ENCODE measurements at regions not wholly inside any gene's neighbourhood (a gene's known extent, or its start where the extent isn't known, plus 50 kb on each side); places are given as distances from the start of the nearest gene placed in this dataset.

- ChIA-PET CTCF (no interaction called here), POLR2A (no interaction called here)
- no peak for DNase-seq (ENCODE audit: low read depth)
- no peak for TF ChIP-seq CTCF (IDR thresholded peaks at IDR 0.05; ENCODE audit: insufficient read depth, low read depth, low read length)
- no peaks in the 10 kb centered on the region for H3K36me3 ChIP-seq (ENCODE audit: control insufficient read depth, insufficient read depth, low read length)
- no peak overlapping the region for H3K4me3 ChIP-seq (ENCODE audit: low read depth, low read length)
- H3K27me3 ChIP-seq (ENCODE audit: control insufficient read depth, insufficient read depth, low read length), result no peaks in the 10 kb centered on the region
Measured at GRCh38 chr1:88378560-88378959, 305.5 kb upstream of the PKN2 start.

- ChIA-PET CTCF (no interaction called here), POLR2A (no interaction called here)
- Histone ChIP-seq H3K27me3 (ENCODE audit: control insufficient read depth, insufficient read depth, low read length) (no peaks in the 10 kb centered on the region), H3K36me3 (ENCODE audit: control insufficient read depth, insufficient read depth, low read length) (no peaks in the 10 kb centered on the region), H3K4me3 (ENCODE audit: low read depth, low read length) (no peak overlapping the region)
- no peak for TF ChIP-seq CTCF (IDR thresholded peaks at IDR 0.05; ENCODE audit: insufficient read depth, low read depth, low read length)
- DNase-seq (ENCODE audit: low read depth), result no peak
Measured at GRCh38 chr1:88394958-88395357, 289.1 kb upstream of the PKN2 start.

- CTCF ChIA-PET, result no interaction called here
- no peak for TF ChIP-seq CTCF (IDR thresholded peaks at IDR 0.05; ENCODE audit: insufficient read depth, low read depth, low read length)
- POLR2A ChIA-PET, result no interaction called here
- Histone ChIP-seq H3K4me3 (ENCODE audit: low read depth, low read length) (no peak overlapping the region), H3K36me3 (ENCODE audit: control insufficient read depth, insufficient read depth, low read length) (no peaks in the 10 kb centered on the region), H3K27me3 (ENCODE audit: control insufficient read depth, insufficient read depth, low read length) (no peaks in the 10 kb centered on the region)
- no peak for DNase-seq (ENCODE audit: low read depth)
Measured at GRCh38 chr1:88398338-88398737, 285.7 kb upstream of the PKN2 start.

- H3K36me3 ChIP-seq (ENCODE audit: control insufficient read depth, insufficient read depth, low read length), result no peaks in the 10 kb centered on the region
- H3K27me3 ChIP-seq (ENCODE audit: control insufficient read depth, insufficient read depth, low read length), result no peaks in the 10 kb centered on the region
- H3K4me3 ChIP-seq (ENCODE audit: low read depth, low read length), result no peak overlapping the region
- ChIA-PET POLR2A (no interaction called here), CTCF (no interaction called here)
- no peak for TF ChIP-seq CTCF (IDR thresholded peaks at IDR 0.05; ENCODE audit: insufficient read depth, low read depth, low read length)
- no peak for DNase-seq (ENCODE audit: low read depth)
Measured at GRCh38 chr1:88399690-88400089, 284.4 kb upstream of the PKN2 start.

- no peak for DNase-seq (ENCODE audit: low read depth)
- ChIA-PET CTCF (no interaction called here), POLR2A (no interaction called here)
- TF ChIP-seq CTCF (IDR thresholded peaks at IDR 0.05; ENCODE audit: insufficient read depth, low read depth, low read length), result no peak
- Histone ChIP-seq H3K27me3 (ENCODE audit: control insufficient read depth, insufficient read depth, low read length) (no peaks in the 10 kb centered on the region), H3K4me3 (ENCODE audit: low read depth, low read length) (no peak overlapping the region), H3K36me3 (ENCODE audit: control insufficient read depth, insufficient read depth, low read length) (no peaks in the 10 kb centered on the region)
Measured at GRCh38 chr1:88401313-88401712, 282.8 kb upstream of the PKN2 start.
